OCI-LY1 (cell line): ENCODE measurements at regions not wholly inside any gene's neighbourhood (a gene's known extent, or its start where the extent isn't known, plus 50 kb on each side); places are given as distances from the start of the nearest gene placed in this dataset.

Experiments
- EZH2 ChIP-seq: fragments of 200-600 bp; sonication (generic), shearing (Covaris generic); IDR thresholded peaks from 2 replicates; pipeline ENCODE4 v1.8.0; 2017; ENCODE audit warnings: borderline replicate concordance, mixed run types, mild to moderate bottlenecking, antibody characterized with exemption, low read length, moderate library complexity, mixed read lengths
- TF ChIP-seq, protein P1 (sequence below): fragments of 200-600 bp; sonication (generic), shearing (Covaris generic); IDR thresholded peaks from 2 replicates; pipeline ENCODE4 v1.5.1; 2017; ENCODE audit warnings: mild to moderate bottlenecking, antibody characterized with exemption, low read length, moderate library complexity, mixed read lengths

DNA sequence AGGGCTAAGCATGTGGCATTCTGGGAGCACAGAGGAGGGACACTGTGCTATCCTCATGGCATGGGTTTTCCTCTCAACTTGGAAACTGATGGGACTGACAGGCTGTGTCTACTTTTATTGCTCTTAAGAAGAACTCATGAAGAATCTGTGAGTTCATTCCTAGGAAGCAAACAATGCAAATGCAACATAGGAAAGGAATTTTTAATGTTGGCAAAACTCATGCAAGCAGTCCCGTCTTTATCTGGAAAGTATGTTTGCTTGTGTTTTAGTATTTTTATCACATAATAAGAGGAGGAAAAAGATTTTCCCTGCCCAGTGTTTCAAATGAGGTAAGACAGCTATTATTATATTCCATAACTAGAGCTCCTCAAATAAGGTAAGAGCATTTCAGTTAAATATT lies 89.7 kb downstream of the TRIM42 start:
- TF ChIP-seq, protein P1, sequence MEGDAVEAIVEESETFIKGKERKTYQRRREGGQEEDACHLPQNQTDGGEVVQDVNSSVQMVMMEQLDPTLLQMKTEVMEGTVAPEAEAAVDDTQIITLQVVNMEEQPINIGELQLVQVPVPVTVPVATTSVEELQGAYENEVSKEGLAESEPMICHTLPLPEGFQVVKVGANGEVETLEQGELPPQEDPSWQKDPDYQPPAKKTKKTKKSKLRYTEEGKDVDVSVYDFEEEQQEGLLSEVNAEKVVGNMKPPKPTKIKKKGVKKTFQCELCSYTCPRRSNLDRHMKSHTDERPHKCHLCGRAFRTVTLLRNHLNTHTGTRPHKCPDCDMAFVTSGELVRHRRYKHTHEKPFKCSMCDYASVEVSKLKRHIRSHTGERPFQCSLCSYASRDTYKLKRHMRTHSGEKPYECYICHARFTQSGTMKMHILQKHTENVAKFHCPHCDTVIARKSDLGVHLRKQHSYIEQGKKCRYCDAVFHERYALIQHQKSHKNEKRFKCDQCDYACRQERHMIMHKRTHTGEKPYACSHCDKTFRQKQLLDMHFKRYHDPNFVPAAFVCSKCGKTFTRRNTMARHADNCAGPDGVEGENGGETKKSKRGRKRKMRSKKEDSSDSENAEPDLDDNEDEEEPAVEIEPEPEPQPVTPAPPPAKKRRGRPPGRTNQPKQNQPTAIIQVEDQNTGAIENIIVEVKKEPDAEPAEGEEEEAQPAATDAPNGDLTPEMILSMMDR = no peak
- no peak for TF ChIP-seq EZH2
